Breast epithelium (tissue), 3 donors: ENCODE measurements at regions not wholly inside any gene's neighbourhood (a gene's known extent, or its start where the extent isn't known, plus 50 kb on each side); places are given as distances from the start of the nearest gene placed in this dataset.

Experiments
- POLR2A ChIP-seq: fragments of 450-650 bp; IDR thresholded peaks from one replicate; pipeline ENCODE4 v1.6.1; 2016; ENCODE audit warnings: antibody characterized with exemption, mild to moderate bottlenecking, moderate library complexity
- TF ChIP-seq, protein P1 (sequence below), 3 donors: fragments of 450-650 bp; IDR thresholded peaks; one replicate each; pipeline ENCODE4 v1.5.1; 2016 to 2017; ENCODE audit warnings: antibody characterized with exemption in 3 of 3, mild to moderate bottlenecking in 3 of 3, moderate library complexity in 3 of 3

GRCh38 chr15:39313881-39314280 lies 267.0 kb upstream of the THBS1 start:
- no peak for TF ChIP-seq POLR2A
- TF ChIP-seq, protein P1, sequence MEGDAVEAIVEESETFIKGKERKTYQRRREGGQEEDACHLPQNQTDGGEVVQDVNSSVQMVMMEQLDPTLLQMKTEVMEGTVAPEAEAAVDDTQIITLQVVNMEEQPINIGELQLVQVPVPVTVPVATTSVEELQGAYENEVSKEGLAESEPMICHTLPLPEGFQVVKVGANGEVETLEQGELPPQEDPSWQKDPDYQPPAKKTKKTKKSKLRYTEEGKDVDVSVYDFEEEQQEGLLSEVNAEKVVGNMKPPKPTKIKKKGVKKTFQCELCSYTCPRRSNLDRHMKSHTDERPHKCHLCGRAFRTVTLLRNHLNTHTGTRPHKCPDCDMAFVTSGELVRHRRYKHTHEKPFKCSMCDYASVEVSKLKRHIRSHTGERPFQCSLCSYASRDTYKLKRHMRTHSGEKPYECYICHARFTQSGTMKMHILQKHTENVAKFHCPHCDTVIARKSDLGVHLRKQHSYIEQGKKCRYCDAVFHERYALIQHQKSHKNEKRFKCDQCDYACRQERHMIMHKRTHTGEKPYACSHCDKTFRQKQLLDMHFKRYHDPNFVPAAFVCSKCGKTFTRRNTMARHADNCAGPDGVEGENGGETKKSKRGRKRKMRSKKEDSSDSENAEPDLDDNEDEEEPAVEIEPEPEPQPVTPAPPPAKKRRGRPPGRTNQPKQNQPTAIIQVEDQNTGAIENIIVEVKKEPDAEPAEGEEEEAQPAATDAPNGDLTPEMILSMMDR (IDR thresholded peaks at IDR 0.05), result no peak
